Neural cell (in vitro differentiated cells): ENCODE measurements at regions not wholly inside any gene's neighbourhood (a gene's known extent, or its start where the extent isn't known, plus 50 kb on each side); places are given as distances from the start of the nearest gene placed in this dataset.

Experiments used
- EP300 ChIP-seq: fragments of 450-650 bp; conservative IDR thresholded peaks from 2 replicates; pipeline ENCODE4 v1.6.1; 2014; ENCODE audit warnings: antibody characterized with exemption, mild to moderate bottlenecking, moderate library complexity; ENCODE audit not compliant: poor library complexity, severe bottlenecking
- EZH2 ChIP-seq: fragments of 200-600, 300-800 bp; shearing (Covaris generic), sonication (generic); IDR thresholded peaks from 2 replicates; pipeline ENCODE4 v1.6.1; 2014; ENCODE audit warnings: antibody characterized with exemption, low read length, borderline replicate concordance, mild to moderate bottlenecking; ENCODE audit not compliant: insufficient read depth, poor library complexity, severe bottlenecking
- POLR2AphosphoS5 ChIP-seq: IDR thresholded peaks from 2 replicates; pipeline ENCODE4 v1.6.1; 2012
- REST ChIP-seq: IDR thresholded peaks from 2 replicates; pipeline ENCODE4 v1.6.1; 2012; ENCODE audit warnings: borderline replicate concordance
- TAF1 ChIP-seq: IDR thresholded peaks from 2 replicates; pipeline ENCODE4 v1.6.1; 2012; ENCODE audit warnings: low read depth
- TF ChIP-seq, protein P1 (sequence below): fragments of 450-650 bp; IDR thresholded peaks from 2 replicates; pipeline ENCODE4 v1.5.1; 2014; ENCODE audit warnings: antibody characterized with exemption, mild to moderate bottlenecking, moderate library complexity; ENCODE audit not compliant: poor library complexity, severe bottlenecking

DNA sequence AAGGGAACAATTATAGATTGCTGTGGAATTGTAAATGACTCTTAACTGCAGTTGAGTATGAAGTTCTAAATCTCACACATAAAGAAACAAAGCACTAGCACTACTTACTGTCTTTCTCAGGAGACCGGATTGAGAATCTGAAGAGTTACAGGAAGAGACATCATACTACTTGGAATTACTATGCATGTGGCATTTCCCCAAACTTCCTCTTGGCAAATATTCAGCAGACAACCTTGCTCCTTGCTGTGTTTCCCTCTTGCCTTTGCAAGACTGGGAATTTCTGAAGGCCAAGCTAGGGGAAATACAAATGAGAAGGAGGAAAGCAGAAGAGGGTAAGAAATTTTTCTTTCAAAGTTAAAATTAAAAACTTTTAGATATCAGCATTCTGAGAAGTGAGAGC lies 173.6 kb upstream of the KCTD3 start:
- TF ChIP-seq, protein P1, sequence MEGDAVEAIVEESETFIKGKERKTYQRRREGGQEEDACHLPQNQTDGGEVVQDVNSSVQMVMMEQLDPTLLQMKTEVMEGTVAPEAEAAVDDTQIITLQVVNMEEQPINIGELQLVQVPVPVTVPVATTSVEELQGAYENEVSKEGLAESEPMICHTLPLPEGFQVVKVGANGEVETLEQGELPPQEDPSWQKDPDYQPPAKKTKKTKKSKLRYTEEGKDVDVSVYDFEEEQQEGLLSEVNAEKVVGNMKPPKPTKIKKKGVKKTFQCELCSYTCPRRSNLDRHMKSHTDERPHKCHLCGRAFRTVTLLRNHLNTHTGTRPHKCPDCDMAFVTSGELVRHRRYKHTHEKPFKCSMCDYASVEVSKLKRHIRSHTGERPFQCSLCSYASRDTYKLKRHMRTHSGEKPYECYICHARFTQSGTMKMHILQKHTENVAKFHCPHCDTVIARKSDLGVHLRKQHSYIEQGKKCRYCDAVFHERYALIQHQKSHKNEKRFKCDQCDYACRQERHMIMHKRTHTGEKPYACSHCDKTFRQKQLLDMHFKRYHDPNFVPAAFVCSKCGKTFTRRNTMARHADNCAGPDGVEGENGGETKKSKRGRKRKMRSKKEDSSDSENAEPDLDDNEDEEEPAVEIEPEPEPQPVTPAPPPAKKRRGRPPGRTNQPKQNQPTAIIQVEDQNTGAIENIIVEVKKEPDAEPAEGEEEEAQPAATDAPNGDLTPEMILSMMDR, result no peak
- no peak for TF ChIP-seq TAF1
- no peak for TF ChIP-seq REST
- TF ChIP-seq EP300, result no peak
- no peak for TF ChIP-seq POLR2AphosphoS5
- TF ChIP-seq EZH2, result no peak
